ENCODE measurements at regions not wholly inside any gene's neighbourhood (a gene's known extent, or its start where the extent isn't known, plus 50 kb on each side); places are given as distances from the start of the nearest gene placed in this dataset.
"Not testable (repeated sequence)": the region's sequence is repeated elsewhere in the genome, so short reads cannot be mapped to it uniquely, and the experiment has no call there.

GRCh38 chr18:30682672-30683071, 359.9 kb downstream of the DSC3 start:
- Histone ChIP-seq H3K27me3 (ENCODE audit: insufficient read depth, low read length, poor library complexity) (no peaks in the 10 kb centered on the region), H3K4me2 (ENCODE audit: insufficient read depth, low read length) (no peak overlapping the region), H3K4me1 (ENCODE audit: insufficient read depth, low read length) (no peaks in the 10 kb centered on the region), H3K27ac (ENCODE audit: low read length) (no peak overlapping the region), H3K9ac (ENCODE audit: low read depth, low read length) (no peak overlapping the region), H4K20me1 (ENCODE audit: insufficient read depth, low read length) (no peaks in the 10 kb centered on the region), H3K36me3 (ENCODE audit: insufficient read depth, low read length) (no peaks in the 10 kb centered on the region), H2AFZ (ENCODE audit: low read depth, low read length) (no peak overlapping the region), H3K79me2 (ENCODE audit: insufficient read depth, low read length) (no peaks in the 10 kb centered on the region), H3K4me3 (ENCODE audit: low read depth in 1 of 2, low read length in 2 of 2) (no peak overlapping the region), H3K9me3 (ENCODE audit: insufficient read depth, low read length, severe bottlenecking) (no peaks in the 10 kb centered on the region)
- ATAC-seq (ENCODE audit: insufficient read depth, low read depth) (no peak), DNase-seq (no peak)
- TF ChIP-seq EZH2 (IDR thresholded peaks at IDR 0.05; ENCODE audit: borderline replicate concordance, low read depth, low read length, severe bottlenecking) (no peak), CTCF (IDR thresholded peaks at IDR 0.05; ENCODE audit: borderline replicate concordance, extremely low read depth, low read length, poor library complexity, severe bottlenecking) (no peak)

GRCh38 chr18:30679285-30679930, 363.1 kb downstream of the DSC3 start:
- no peak for DNase-seq
- no peak overlapping the region for H3K4me3 ChIP-seq (ENCODE audit: low read depth in 1 of 2, low read length in 2 of 2)
- no peak overlapping the region for H3K4me2 ChIP-seq (ENCODE audit: insufficient read depth, low read length)
- H3K27me3 ChIP-seq (ENCODE audit: insufficient read depth, low read length, poor library complexity), result no peaks in the 10 kb centered on the region
- no peak overlapping the region for H2AFZ ChIP-seq (ENCODE audit: low read depth, low read length)
- no peaks in the 10 kb centered on the region for H3K36me3 ChIP-seq (ENCODE audit: insufficient read depth, low read length)
- no peaks in the 10 kb centered on the region for H3K9me3 ChIP-seq (ENCODE audit: insufficient read depth, low read length, severe bottlenecking)
- H4K20me1 ChIP-seq (ENCODE audit: insufficient read depth, low read length), result no peaks in the 10 kb centered on the region
- H3K79me2 ChIP-seq (ENCODE audit: insufficient read depth, low read length), result no peaks in the 10 kb centered on the region
- H3K27ac ChIP-seq (ENCODE audit: low read length), result no peak overlapping the region
- H3K9ac ChIP-seq (ENCODE audit: low read depth, low read length), result no peak overlapping the region
- no peaks in the 10 kb centered on the region for H3K4me1 ChIP-seq (ENCODE audit: insufficient read depth, low read length)
- no peak for TF ChIP-seq EZH2 (IDR thresholded peaks at IDR 0.05; ENCODE audit: borderline replicate concordance, low read depth, low read length, severe bottlenecking)
- no peak for TF ChIP-seq CTCF (IDR thresholded peaks at IDR 0.05; ENCODE audit: borderline replicate concordance, extremely low read depth, low read length, poor library complexity, severe bottlenecking)
- no peak for ATAC-seq (ENCODE audit: insufficient read depth, low read depth)

- not testable (repeated sequence) for H4K20me1 ChIP-seq (ENCODE audit: insufficient read depth, low read length); H3K36me3 ChIP-seq (ENCODE audit: insufficient read depth, low read length); H3K79me2 ChIP-seq (ENCODE audit: insufficient read depth, low read length); H3K9me3 ChIP-seq (ENCODE audit: insufficient read depth, low read length, severe bottlenecking); H3K4me2 ChIP-seq (ENCODE audit: insufficient read depth, low read length); DNase-seq; H3K27me3 ChIP-seq (ENCODE audit: insufficient read depth, low read length, poor library complexity); H3K4me3 ChIP-seq (ENCODE audit: low read depth in 1 of 2, low read length in 2 of 2); ATAC-seq (ENCODE audit: insufficient read depth, low read depth); H2AFZ ChIP-seq (ENCODE audit: low read depth, low read length); H3K9ac ChIP-seq (ENCODE audit: low read depth, low read length); H3K4me1 ChIP-seq (ENCODE audit: insufficient read depth, low read length); H3K27ac ChIP-seq (ENCODE audit: low read length)
Observed at GRCh38 chr18:30677813-30678212, 364.7 kb downstream of the DSC3 start.

- Histone ChIP-seq H3K9ac (ENCODE audit: low read depth, low read length) (no peak overlapping the region), H3K27ac (ENCODE audit: low read length) (no peak overlapping the region), H2AFZ (ENCODE audit: low read depth, low read length) (no peak overlapping the region), H3K4me3 (ENCODE audit: low read depth in 1 of 2, low read length in 2 of 2) (no peak overlapping the region), H3K79me2 (ENCODE audit: insufficient read depth, low read length) (no peaks in the 10 kb centered on the region), H3K9me3 (ENCODE audit: insufficient read depth, low read length, severe bottlenecking) (no peaks in the 10 kb centered on the region), H3K4me2 (ENCODE audit: insufficient read depth, low read length) (no peak overlapping the region), H4K20me1 (ENCODE audit: insufficient read depth, low read length) (no peaks in the 10 kb centered on the region), H3K27me3 (ENCODE audit: insufficient read depth, low read length, poor library complexity) (no peaks in the 10 kb centered on the region), H3K4me1 (ENCODE audit: insufficient read depth, low read length) (no peaks in the 10 kb centered on the region), H3K36me3 (ENCODE audit: insufficient read depth, low read length) (no peaks in the 10 kb centered on the region)
- DNase-seq, result no peak
- ATAC-seq (ENCODE audit: insufficient read depth, low read depth), result no peak
- TF ChIP-seq EZH2 (IDR thresholded peaks at IDR 0.05; ENCODE audit: borderline replicate concordance, low read depth, low read length, severe bottlenecking), result no peak
- no peak for TF ChIP-seq CTCF (IDR thresholded peaks at IDR 0.05; ENCODE audit: borderline replicate concordance, extremely low read depth, low read length, poor library complexity, severe bottlenecking)
Observed at GRCh38 chr18:30676053-30676480, 366.5 kb downstream of the DSC3 start.
